ENCODE measurements at regions not wholly inside any gene's neighbourhood (a gene's known extent, or its start where the extent isn't known, plus 50 kb on each side); places are given as distances from the start of the nearest gene placed in this dataset.
"Not testable (repeated sequence)": the region's sequence is repeated elsewhere in the genome, so short reads cannot be mapped to it uniquely, and the experiment has no call there.

DNA sequence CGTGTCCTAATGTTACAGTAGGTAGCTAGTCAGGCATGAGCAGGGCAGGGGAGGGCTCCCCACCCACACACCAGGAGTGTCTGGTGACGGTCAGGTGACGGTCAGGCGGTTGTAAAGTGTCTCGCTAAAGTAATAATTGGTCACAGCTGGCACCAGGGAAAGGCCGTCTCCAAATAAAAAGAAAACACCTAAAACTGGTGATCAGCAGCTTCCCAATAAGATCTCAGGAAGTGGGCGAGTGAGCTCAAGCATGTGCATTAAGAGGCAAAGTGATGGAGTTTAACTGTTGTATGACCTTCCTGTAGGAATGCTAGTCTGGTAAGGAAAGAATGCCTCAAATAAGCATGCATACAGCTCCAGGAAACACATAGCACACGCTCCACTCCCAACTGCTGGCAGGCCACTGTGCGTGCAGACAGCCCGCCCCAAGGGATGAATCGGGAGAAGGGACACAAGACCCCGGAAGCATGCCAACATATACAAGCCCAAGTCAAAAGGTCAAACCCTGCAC, 177.1 kb downstream of the RNF144A start:
- Mint-ChIP-seq H3K27me3 (ENCODE audit: insufficient read depth) (no peaks in the 10 kb centered on the region), H3K27ac (no peak overlapping the region), H3K4me1 (ENCODE audit: low read depth) (peaks cover 9% of the 10 kb centered on the region), H3K9me3 (no peaks in the 10 kb centered on the region), H3K4me3 (no peak overlapping the region), H3K36me3 (ENCODE audit: low read depth) (no peaks in the 10 kb centered on the region)
- intact Hi-C loops (cut with micrococcal nuclease), result no loop called here
- no peak for DNase-seq (ENCODE audit: low spot score)

DNA sequence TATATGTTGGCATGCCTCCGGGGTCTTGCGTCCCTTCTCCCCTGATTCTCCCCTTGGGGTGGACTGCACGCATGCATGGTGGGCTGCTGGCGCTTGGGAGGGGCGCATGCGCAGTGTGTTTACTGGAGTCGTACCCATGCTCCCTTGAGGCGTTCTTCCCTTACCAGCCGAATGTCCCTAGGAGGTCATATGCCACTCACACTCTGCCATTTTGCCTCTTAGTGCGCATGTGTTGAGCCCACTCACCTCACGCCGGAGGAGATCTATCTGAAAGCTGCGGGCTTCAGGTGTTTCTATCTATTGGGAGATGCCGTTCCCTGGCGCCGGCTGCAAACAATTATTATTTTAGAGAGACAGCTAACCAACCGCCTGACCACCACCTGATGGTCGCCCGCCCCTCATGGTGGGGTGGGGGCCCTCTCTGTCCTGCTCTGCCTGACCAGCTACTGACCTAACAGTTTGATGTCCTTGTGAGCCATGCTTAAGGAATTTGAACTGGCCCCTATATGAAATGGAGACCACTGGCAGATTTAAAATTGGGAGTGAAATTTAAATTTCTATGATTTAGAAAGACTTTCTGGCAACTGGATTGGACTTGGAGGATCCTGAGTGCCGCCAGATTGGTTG, 179.6 kb downstream of the RNF144A start:
- no peaks in the 10 kb centered on the region for H3K27me3 Mint-ChIP-seq (ENCODE audit: insufficient read depth)
- no peak for DNase-seq (ENCODE audit: low spot score)
- H3K4me1 Mint-ChIP-seq (ENCODE audit: low read depth), result peaks cover 9% of the 10 kb centered on the region
- H3K9me3 Mint-ChIP-seq, result no peaks in the 10 kb centered on the region
- H3K36me3 Mint-ChIP-seq (ENCODE audit: low read depth), result no peaks in the 10 kb centered on the region
- no peak overlapping the region for H3K27ac Mint-ChIP-seq
- intact Hi-C loops (cut with micrococcal nuclease), result loop anchor here (1.0 kb wide), 3 partner anchors 106 to 1664 kb away; no protein-coding TSS in a partner anchor
- peak overlapping the region; percentile 57 for H3K4me3 Mint-ChIP-seq

DNA sequence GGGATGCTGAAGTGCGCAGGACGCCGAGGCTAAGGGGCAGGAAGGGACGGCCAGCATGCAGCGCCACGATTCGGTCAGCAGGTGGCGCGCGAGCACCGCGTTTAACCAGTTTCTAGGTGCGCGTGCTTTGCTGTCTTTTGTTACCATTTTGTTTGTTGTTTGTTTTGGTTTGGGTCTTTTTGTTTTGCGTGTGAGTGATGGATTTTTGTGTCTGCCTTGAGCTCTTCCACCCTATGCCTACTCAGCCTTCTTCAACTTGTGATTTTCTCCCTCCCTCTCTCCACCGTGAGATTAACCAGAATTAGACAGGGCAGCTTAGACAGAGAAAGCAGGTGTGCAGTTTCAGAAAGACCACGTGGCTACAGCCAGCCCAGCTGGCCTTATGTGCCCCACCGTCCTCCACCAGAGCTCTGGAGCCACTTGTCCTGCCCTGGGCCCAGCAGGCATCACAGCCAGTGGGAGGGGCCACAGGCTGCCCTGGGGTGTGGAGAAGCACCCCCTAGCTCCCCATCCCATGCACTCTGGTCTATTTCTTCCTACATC, 180.2 kb downstream of the RNF144A start:
- Mint-ChIP-seq H3K4me1 (ENCODE audit: low read depth) (peaks cover 9% of the 10 kb centered on the region), H3K4me3 (peak overlapping the region; percentile 57), H3K27ac (peak overlapping the region; percentile 4), H3K27me3 (ENCODE audit: insufficient read depth) (no peaks in the 10 kb centered on the region), H3K9me3 (no peaks in the 10 kb centered on the region), H3K36me3 (ENCODE audit: low read depth) (no peaks in the 10 kb centered on the region)
- peak; percentile 56 for DNase-seq (ENCODE audit: low spot score)
- intact Hi-C loops (cut with micrococcal nuclease), result loop anchor here (1.0 kb wide), 3 partner anchors 106 to 1664 kb away; no protein-coding TSS in a partner anchor

DNA sequence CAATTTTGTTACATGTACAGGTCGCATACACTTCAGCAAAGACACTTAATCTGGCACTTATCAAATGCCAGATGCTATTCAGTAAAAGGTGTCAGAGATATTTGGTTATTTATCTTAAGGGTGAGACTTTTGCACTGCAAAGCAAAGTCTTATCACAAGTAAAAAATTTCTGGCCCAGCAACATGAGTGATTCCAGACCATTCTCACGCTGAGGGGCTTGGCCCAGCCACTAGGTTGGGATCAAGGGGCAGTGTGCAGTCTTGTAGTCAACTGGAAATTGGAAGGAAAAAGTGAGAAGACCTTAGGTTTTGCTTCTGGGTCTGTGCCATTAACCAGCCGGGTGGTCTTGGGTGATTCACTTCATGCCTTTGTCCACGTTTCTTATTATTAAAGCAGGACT, 181.6 kb downstream of the RNF144A start:
- H3K4me1 Mint-ChIP-seq (ENCODE audit: low read depth), result peaks cover 9% of the 10 kb centered on the region

DNA sequence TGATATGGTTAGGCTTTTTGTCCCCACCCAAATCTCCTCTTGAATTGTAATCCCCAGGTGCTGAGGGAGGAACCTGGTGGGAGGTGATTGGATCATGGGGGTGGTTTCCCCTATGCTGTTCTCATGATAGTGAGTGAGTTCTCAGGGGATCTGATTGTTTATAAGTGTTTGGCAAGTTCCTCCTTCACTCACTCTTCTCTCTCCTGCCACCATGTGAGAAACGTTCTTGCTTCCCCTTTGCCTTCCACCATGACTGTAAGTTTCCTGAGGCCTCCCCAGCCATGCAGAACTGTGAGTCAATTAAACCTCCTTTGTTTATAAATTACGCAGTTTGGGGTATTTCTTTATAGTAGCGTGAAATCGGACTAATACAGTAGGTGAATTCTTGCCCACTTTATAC, 182.5 kb downstream of the RNF144A start:
- DNase-seq (ENCODE audit: low spot score); H3K9me3 Mint-ChIP-seq; H3K27ac Mint-ChIP-seq; H3K4me3 Mint-ChIP-seq; H3K36me3 Mint-ChIP-seq (ENCODE audit: low read depth); H3K4me1 Mint-ChIP-seq (ENCODE audit: low read depth); intact Hi-C loops (cut with micrococcal nuclease); H3K27me3 Mint-ChIP-seq (ENCODE audit: insufficient read depth): not testable (repeated sequence)

More for the DNA sequence above, 181.6 kb downstream of the RNF144A start:
- Mint-ChIP-seq H3K27ac (no peak overlapping the region), H3K27me3 (ENCODE audit: insufficient read depth) (no peaks in the 10 kb centered on the region), H3K36me3 (ENCODE audit: low read depth) (no peaks in the 10 kb centered on the region), H3K4me3 (no peak overlapping the region), H3K9me3 (no peaks in the 10 kb centered on the region)
- intact Hi-C loops (cut with micrococcal nuclease), result no loop called here
- no peak for DNase-seq (ENCODE audit: low spot score)

DNA sequence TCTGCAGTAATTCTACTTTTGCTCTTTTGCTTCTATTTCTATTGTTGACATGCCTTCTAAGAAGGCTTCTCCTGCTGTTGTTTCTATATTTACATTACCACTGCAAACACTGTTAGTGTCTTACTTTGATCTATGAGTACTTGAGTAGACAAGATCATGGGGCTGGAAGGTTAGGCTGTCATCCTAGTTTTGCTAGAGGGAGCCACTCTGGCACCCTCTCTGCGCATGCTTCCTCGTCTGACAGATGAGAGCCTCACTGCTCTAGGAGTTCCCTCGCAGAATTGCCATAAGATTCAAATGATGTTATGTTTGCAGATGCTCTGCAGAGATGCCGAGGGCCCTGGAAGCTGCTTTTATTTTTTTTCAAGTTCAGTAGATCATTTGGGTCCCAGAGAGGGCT, 185.6 kb downstream of the RNF144A start:
- Mint-ChIP-seq H3K36me3 (ENCODE audit: low read depth) (no peaks in the 10 kb centered on the region), H3K4me3 (no peak overlapping the region), H3K4me1 (ENCODE audit: low read depth) (no peaks in the 10 kb centered on the region), H3K9me3 (no peaks in the 10 kb centered on the region), H3K27ac (no peak overlapping the region), H3K27me3 (ENCODE audit: insufficient read depth) (no peaks in the 10 kb centered on the region)
- no peak for DNase-seq (ENCODE audit: low spot score)
- intact Hi-C loops (cut with micrococcal nuclease), result no loop called here

DNA sequence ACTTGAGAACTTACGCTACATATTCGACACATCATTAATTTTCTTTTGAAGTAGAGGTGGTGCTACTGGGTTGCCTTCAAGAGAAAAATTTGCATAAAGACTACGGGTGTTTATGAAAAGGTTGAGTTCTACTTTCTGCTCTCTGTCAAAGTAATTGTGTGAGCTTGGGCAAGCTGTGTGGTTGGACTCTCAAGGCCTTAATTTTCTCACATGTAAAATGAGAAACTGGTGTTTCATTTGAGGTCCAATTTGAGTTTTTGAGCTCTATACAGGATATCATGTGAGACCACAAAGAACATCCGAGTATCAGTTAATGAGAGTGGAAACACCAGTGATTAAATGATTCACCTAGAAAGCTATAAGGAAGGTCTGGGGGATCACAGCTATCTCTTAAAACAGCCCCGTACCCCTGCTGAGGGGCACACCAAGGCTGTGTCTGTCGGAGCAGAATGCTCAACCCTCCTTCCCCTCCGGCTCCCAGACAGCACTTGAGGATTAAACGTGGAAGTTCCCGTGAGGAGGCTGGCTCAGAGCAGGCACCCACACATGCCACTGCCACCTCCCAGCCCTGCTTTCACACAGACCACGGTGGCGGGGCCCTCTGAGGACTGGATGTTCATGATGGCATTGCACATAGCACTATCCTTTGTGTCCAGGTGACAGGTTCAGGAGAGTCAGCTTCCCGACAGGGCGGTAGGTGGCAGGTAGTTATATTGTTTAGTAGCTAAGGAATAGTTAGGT, 191.8 kb downstream of the RNF144A start:
- Mint-ChIP-seq H3K27ac (no peak overlapping the region), H3K36me3 (ENCODE audit: low read depth) (no peaks in the 10 kb centered on the region), H3K27me3 (ENCODE audit: insufficient read depth) (no peaks in the 10 kb centered on the region), H3K9me3 (peaks cover 6% of the 10 kb centered on the region), H3K4me1 (ENCODE audit: low read depth) (no peaks in the 10 kb centered on the region), H3K4me3 (no peak overlapping the region)
- intact Hi-C loops (cut with micrococcal nuclease), result no loop called here
- no peak for DNase-seq (ENCODE audit: low spot score)

DNA sequence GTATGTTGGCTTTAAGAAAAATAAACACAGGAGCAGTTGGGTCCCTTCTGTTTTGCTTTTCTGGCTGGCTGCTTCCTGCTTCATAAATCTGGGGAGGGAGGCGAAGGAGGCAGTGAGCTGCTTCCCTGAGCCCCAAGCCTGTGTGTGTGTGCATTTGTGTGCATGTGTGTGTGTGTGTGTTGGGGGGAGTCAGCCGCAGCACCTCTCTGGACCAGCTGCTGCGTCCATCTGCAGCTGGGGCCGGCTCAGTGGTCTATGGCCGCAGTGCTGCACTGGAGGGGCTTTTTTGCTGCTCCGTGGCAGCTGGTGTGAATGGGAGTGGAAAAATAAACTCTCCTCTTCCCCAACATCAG, 192.3 kb downstream of the RNF144A start:
- Mint-ChIP-seq H3K4me1 (ENCODE audit: low read depth) (no peaks in the 10 kb centered on the region), H3K36me3 (ENCODE audit: low read depth) (no peaks in the 10 kb centered on the region), H3K27me3 (ENCODE audit: insufficient read depth) (no peaks in the 10 kb centered on the region), H3K27ac (no peak overlapping the region), H3K9me3 (peaks cover 8% of the 10 kb centered on the region), H3K4me3 (no peak overlapping the region)
- intact Hi-C loops (cut with micrococcal nuclease), result no loop called here
- DNase-seq (ENCODE audit: low spot score), result no peak

DNA sequence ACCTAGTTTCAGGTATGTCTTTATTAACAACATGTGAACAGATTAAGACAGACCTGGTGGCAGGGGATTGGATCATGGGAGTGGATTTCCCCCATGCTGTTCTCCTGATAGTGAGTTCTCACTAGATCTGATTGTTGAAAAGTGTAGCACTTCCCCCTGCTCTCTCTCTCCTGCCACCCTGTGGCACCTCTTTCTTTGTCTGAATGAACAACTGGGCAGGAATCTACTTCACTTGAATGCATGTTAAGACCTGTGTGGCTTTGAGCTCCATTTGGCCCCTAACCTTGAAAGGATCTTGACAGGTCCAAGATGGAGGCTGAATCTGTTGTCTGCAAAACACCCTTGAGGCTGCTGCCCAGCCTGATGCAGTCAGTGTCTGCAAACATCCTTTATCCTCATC, 194.4 kb downstream of the RNF144A start:
- Mint-ChIP-seq H3K4me1 (ENCODE audit: low read depth) (no peaks in the 10 kb centered on the region), H3K27ac (no peak overlapping the region), H3K36me3 (ENCODE audit: low read depth) (no peaks in the 10 kb centered on the region), H3K27me3 (ENCODE audit: insufficient read depth) (peaks cover 3% of the 10 kb centered on the region), H3K9me3 (peaks cover 13% of the 10 kb centered on the region), H3K4me3 (no peak overlapping the region)
- intact Hi-C loops (cut with micrococcal nuclease), result no loop called here
- no peak for DNase-seq (ENCODE audit: low spot score)

DNA sequence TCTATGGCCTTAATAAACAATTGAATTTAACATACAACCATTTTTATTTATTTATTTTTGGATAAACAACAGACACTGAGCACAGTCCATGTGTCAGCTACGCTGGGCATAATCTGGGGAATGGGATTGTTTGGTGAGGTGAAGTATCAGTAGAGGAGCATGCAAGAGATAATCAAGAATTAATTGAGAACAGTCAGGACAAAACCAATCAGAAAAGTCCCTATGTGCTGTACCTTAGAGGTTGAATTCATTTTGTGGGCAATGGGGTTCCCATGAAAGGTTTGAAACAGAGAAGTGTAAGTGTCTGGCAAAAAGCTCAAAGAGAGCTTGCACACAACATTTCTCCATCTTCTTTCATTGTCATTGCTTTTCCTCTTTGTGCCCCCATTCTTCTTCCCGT, 198.2 kb downstream of the RNF144A start:
- Mint-ChIP-seq H3K9me3 (peaks cover 13% of the 10 kb centered on the region), H3K27me3 (ENCODE audit: insufficient read depth) (peaks cover 3% of the 10 kb centered on the region), H3K4me1 (ENCODE audit: low read depth) (no peaks in the 10 kb centered on the region), H3K27ac (no peak overlapping the region), H3K36me3 (ENCODE audit: low read depth) (no peaks in the 10 kb centered on the region), H3K4me3 (no peak overlapping the region)
- intact Hi-C loops (cut with micrococcal nuclease), result no loop called here
- no peak for DNase-seq (ENCODE audit: low spot score)

DNA sequence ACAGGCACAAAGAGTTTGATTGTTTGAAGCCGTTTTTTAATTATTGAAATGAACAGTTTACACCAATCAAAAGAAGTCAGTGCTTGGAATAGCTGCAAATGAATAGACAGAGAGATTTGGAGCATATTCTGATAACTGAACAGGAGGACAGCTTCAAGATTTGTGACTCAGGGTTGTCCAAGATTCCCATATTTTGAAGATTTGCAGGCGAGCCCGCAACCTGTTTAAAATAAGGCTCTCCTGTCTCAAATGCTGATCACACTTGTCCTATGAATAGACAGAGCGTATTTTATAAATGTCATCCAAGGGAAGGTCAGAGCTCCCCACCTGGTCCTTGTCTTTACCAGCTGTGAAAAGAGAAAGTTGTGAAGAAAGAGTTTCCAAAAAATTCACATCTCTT, 198.7 kb downstream of the RNF144A start:
- DNase-seq (ENCODE audit: low spot score), result no peak
- Mint-ChIP-seq H3K9me3 (peaks cover 13% of the 10 kb centered on the region), H3K27ac (no peak overlapping the region), H3K36me3 (ENCODE audit: low read depth) (no peaks in the 10 kb centered on the region), H3K27me3 (ENCODE audit: insufficient read depth) (peaks cover 3% of the 10 kb centered on the region), H3K4me3 (no peak overlapping the region), H3K4me1 (ENCODE audit: low read depth) (no peaks in the 10 kb centered on the region)
- intact Hi-C loops (cut with micrococcal nuclease), result no loop called here

DNA sequence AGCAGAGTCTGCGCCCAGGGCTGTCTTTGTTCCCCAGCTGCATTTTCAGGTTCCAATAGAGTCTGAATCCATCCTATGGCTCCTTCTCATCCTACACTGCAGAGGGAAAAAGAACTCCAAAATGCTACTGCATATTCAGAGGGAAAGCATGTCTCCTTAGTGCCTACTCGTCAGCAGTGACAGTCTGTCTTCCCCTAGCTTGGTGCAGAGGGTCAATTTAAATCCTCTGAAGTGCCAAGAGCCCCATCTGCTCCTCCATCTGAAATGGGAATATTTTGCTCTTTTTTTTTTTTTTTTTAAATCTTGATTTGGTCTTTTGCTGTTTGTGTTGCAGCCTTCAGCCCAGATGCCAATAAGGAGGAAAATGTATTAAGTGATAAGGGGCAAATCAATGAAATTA, 199.3 kb downstream of the RNF144A start:
- H3K4me1 Mint-ChIP-seq (ENCODE audit: low read depth), result no peaks in the 10 kb centered on the region
- DNase-seq (ENCODE audit: low spot score), result no peak

DNA sequence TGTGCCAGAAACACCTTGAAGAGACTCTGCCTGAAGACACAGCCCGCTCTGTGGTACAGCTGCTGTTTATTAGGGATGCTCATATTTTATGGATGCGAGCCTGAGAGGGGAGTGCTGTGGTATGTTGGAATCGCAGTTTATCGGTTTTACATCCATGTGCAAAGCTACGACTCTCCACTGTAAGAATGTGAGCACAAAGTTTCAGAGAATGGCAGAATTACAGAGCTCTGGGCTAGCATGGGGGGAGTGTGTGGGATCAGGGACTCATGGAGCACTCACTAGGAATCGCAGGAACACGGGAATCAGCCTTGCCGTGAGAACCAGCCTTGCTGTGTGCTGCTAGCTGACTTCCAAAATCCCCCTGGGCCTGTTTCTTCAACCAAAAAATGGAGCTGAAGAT, 199.9 kb downstream of the RNF144A start:
- intact Hi-C loops (cut with micrococcal nuclease), result no loop called here
- peaks cover 3% of the 10 kb centered on the region for H3K27me3 Mint-ChIP-seq (ENCODE audit: insufficient read depth)
- no peak for DNase-seq (ENCODE audit: low spot score)
- peaks cover 13% of the 10 kb centered on the region for H3K9me3 Mint-ChIP-seq
- no peak overlapping the region for H3K4me3 Mint-ChIP-seq
- no peak overlapping the region for H3K27ac Mint-ChIP-seq
- H3K4me1 Mint-ChIP-seq (ENCODE audit: low read depth), result no peaks in the 10 kb centered on the region
- H3K36me3 Mint-ChIP-seq (ENCODE audit: low read depth), result no peaks in the 10 kb centered on the region

More for the DNA sequence above, 199.3 kb downstream of the RNF144A start:
- peaks cover 3% of the 10 kb centered on the region for H3K27me3 Mint-ChIP-seq (ENCODE audit: insufficient read depth)
- no peak overlapping the region for H3K4me3 Mint-ChIP-seq
- H3K9me3 Mint-ChIP-seq, result peaks cover 13% of the 10 kb centered on the region
- H3K27ac Mint-ChIP-seq, result no peak overlapping the region
- intact Hi-C loops (cut with micrococcal nuclease), result no loop called here
- no peaks in the 10 kb centered on the region for H3K36me3 Mint-ChIP-seq (ENCODE audit: low read depth)

Data from activated T-helper 1 cell treated with anti-CD3 and anti-CD28 coated beads, Interleukin-12 subunit alpha, Interleukin-12 subunit beta, Interleukin-2, Interleukin-4 antibody, amounts not matched to agents 30 ng/mL and 10 ng/mL and 1 ng/mL, durations not matched to agents 14 hours and 24 hours and 36 hours (primary cell).